ENCODE measurements at regions not wholly inside any gene's neighbourhood (a gene's known extent, or its start where the extent isn't known, plus 50 kb on each side); places are given as distances from the start of the nearest gene placed in this dataset.

GRCh38 chr9:78831726-78832125 lies 534.8 kb downstream of the PSAT1 start:
- ATAC-seq, result no peak
- intact Hi-C loops (cut with DNase I), result no loop called here

GRCh38 chr9:78835928-78836450 lies 539.1 kb downstream of the PSAT1 start:
- TF ChIP-seq CTCF (IDR thresholded peaks at IDR 0.05), result no peak
- intact Hi-C loops (cut with DNase I), result no loop called here
- Histone ChIP-seq H3K4me3 (no peak overlapping the region), H3K4me1 (no peaks in the 10 kb centered on the region), H3K36me3 (no peaks in the 10 kb centered on the region), H3K27ac (no peak overlapping the region), H3K9me3 (no peaks in the 10 kb centered on the region), H3K27me3 (ENCODE audit: low read depth) (no peaks in the 10 kb centered on the region)
- ATAC-seq (no peak), DNase-seq (no peak)

More at GRCh38 chr9:78831726-78832125, 534.8 kb downstream of the PSAT1 start:
- H3K9me3 ChIP-seq, result no peaks in the 10 kb centered on the region
- H3K4me1 ChIP-seq, result no peaks in the 10 kb centered on the region
- H3K27me3 ChIP-seq (ENCODE audit: low read depth), result no peaks in the 10 kb centered on the region
- H3K4me3 ChIP-seq, result no peak overlapping the region
- TF ChIP-seq CTCF (IDR thresholded peaks at IDR 0.05), result no peak
- no peak overlapping the region for H3K27ac ChIP-seq
- no peak for DNase-seq
- no peaks in the 10 kb centered on the region for H3K36me3 ChIP-seq

GRCh38 chr9:78839252-78839651 lies 542.3 kb downstream of the PSAT1 start:
- DNase-seq (no peak), ATAC-seq (no peak)
- H3K36me3 ChIP-seq, result no peaks in the 10 kb centered on the region
- H3K4me3 ChIP-seq, result no peak overlapping the region
- no peaks in the 10 kb centered on the region for H3K4me1 ChIP-seq
- no peaks in the 10 kb centered on the region for H3K27me3 ChIP-seq (ENCODE audit: low read depth)
- TF ChIP-seq CTCF (IDR thresholded peaks at IDR 0.05), result no peak
- H3K9me3 ChIP-seq, result peaks cover 9% of the 10 kb centered on the region
- H3K27ac ChIP-seq, result no peak overlapping the region
- intact Hi-C loops (cut with DNase I), result no loop called here

- Histone ChIP-seq H3K36me3 (no peaks in the 10 kb centered on the region), H3K9me3 (peaks cover 9% of the 10 kb centered on the region), H3K4me1 (no peaks in the 10 kb centered on the region), H3K27me3 (ENCODE audit: low read depth) (no peaks in the 10 kb centered on the region), H3K4me3 (no peak overlapping the region), H3K27ac (no peak overlapping the region)
- DNase-seq, result no peak
- no peak for ATAC-seq
- TF ChIP-seq CTCF (IDR thresholded peaks at IDR 0.05), result no peak
- intact Hi-C loops (cut with DNase I), result no loop called here
These were observed 551.1 kb downstream of the PSAT1 start for GRCh38 chr9:78848061-78848460.

GRCh38 chr9:78856144-78856543 lies 559.2 kb downstream of the PSAT1 start:
- ATAC-seq, result no peak
- Histone ChIP-seq H3K9me3 (no peaks in the 10 kb centered on the region), H3K36me3 (no peaks in the 10 kb centered on the region), H3K4me1 (no peaks in the 10 kb centered on the region), H3K27ac (no peak overlapping the region), H3K27me3 (ENCODE audit: low read depth) (no peaks in the 10 kb centered on the region), H3K4me3 (no peak overlapping the region)
- no peak for DNase-seq
- intact Hi-C loops (cut with DNase I), result no loop called here
- no peak for TF ChIP-seq CTCF (IDR thresholded peaks at IDR 0.05)

- no peak for TF ChIP-seq CTCF (IDR thresholded peaks at IDR 0.05)
- H3K4me3 ChIP-seq, result no peak overlapping the region
- H3K9me3 ChIP-seq, result no peaks in the 10 kb centered on the region
- ATAC-seq, result no peak
- intact Hi-C loops (cut with DNase I), result no loop called here
- no peaks in the 10 kb centered on the region for H3K4me1 ChIP-seq
- no peak overlapping the region for H3K27ac ChIP-seq
- H3K27me3 ChIP-seq (ENCODE audit: low read depth), result no peaks in the 10 kb centered on the region
- H3K36me3 ChIP-seq, result no peaks in the 10 kb centered on the region
- no peak for DNase-seq
These were observed 559.9 kb downstream of the PSAT1 start for GRCh38 chr9:78856781-78857180.

All from lower lobe of right lung (tissue), 2 donors.